Natural killer cell (primary cell): ENCODE measurements at regions not wholly inside any gene's neighbourhood (a gene's known extent, or its start where the extent isn't known, plus 50 kb on each side); places are given as distances from the start of the nearest gene placed in this dataset.

Source experiments
- ATAC-seq, 3 donors: fragments of 150-1000 bp in 2 of 3; fragments of 200-7000 bp in 1 of 3; cut with Tn5 transposase; 1 replicate in 1 of 3; 2 replicates in 2 of 3; pipeline ENCODE4 v1.10.0; 2021; ENCODE audit warnings: mild to moderate bottlenecking in 2 of 3, moderate library complexity in 2 of 3
- DNase-seq, 2 donors: peaks; one replicate each; pipeline versions ENCODE4 v3.0.0 to v3.0.0-alpha.2; 2013 to 2021; ENCODE audit warnings: mixed read lengths in 1 of 2
- H3K27ac ChIP-seq: one replicate; pipeline ENCODE4 v1.5.1; 2013; ENCODE audit warnings: mild to moderate bottlenecking, low read length
- H3K27me3 ChIP-seq: one replicate; pipeline ENCODE4 v1.6.1; 2013; ENCODE audit warnings: low read length; ENCODE audit not compliant: control insufficient read depth, insufficient read depth
- H3K36me3 ChIP-seq: one replicate; pipeline ENCODE4 v1.6.1; 2013; ENCODE audit warnings: low read length; ENCODE audit not compliant: control insufficient read depth, insufficient read depth
- H3K4me1 ChIP-seq: one replicate; pipeline ENCODE4 v1.6.1; 2013; ENCODE audit warnings: low read length; ENCODE audit not compliant: control insufficient read depth, insufficient read depth
- H3K4me3 ChIP-seq: one replicate; pipeline ENCODE4 v1.5.1; 2013; ENCODE audit warnings: low read length
- H3K9me3 ChIP-seq: one replicate; pipeline ENCODE4 v1.6.1; 2013; ENCODE audit warnings: low read length; ENCODE audit not compliant: control insufficient read depth, insufficient read depth
- H3K27ac Mint-ChIP-seq, 2 donors: one replicate each; pipeline ENCODE4 v1.8.0; 2022; ENCODE audit warnings: mild to moderate bottlenecking in 2 of 2, mixed read lengths in 2 of 2, moderate library complexity in 1 of 2
- H3K27me3 Mint-ChIP-seq, 2 donors: one replicate each; pipeline ENCODE4 v1.8.0; 2022; ENCODE audit warnings: low read depth in 2 of 2, mixed read lengths in 2 of 2
- H3K36me3 Mint-ChIP-seq: one replicate; pipeline ENCODE4 v1.8.0; 2022; ENCODE audit warnings: mixed read lengths
- H3K4me1 Mint-ChIP-seq, 2 donors: one replicate each; pipeline ENCODE4 v1.8.0; 2022; ENCODE audit warnings: mixed read lengths in 2 of 2
- H3K4me3 Mint-ChIP-seq: one replicate; pipeline ENCODE4 v1.8.0; 2022; ENCODE audit warnings: mild to moderate bottlenecking, moderate library complexity, mixed read lengths
- H3K9me3 Mint-ChIP-seq, 2 donors: one replicate each; pipeline ENCODE4 v1.8.0; 2022; ENCODE audit warnings: mixed read lengths in 2 of 2
- WGBS: methylation state at CpG from one replicate; pipeline ENCODE4 v1.1.7; 2013; ENCODE audit warnings: missing lambda C conversion rate; ENCODE audit not compliant: insufficient coverage; 5-methylcytosine and 5-hydroxymethylcytosine counted together
- intact Hi-C: fragments of 100-400 bp; cut with micrococcal nuclease; formaldehyde crosslinking; loops from one replicate; pipeline ENCODE4 v1.14.2; 2022
- TF ChIP-seq, protein P1 (sequence below): fragments of 200-600 bp; IDR thresholded peaks from one replicate; pipeline ENCODE4 v1.8.0; 2022; ENCODE audit warnings: antibody characterized with exemption

DNA sequence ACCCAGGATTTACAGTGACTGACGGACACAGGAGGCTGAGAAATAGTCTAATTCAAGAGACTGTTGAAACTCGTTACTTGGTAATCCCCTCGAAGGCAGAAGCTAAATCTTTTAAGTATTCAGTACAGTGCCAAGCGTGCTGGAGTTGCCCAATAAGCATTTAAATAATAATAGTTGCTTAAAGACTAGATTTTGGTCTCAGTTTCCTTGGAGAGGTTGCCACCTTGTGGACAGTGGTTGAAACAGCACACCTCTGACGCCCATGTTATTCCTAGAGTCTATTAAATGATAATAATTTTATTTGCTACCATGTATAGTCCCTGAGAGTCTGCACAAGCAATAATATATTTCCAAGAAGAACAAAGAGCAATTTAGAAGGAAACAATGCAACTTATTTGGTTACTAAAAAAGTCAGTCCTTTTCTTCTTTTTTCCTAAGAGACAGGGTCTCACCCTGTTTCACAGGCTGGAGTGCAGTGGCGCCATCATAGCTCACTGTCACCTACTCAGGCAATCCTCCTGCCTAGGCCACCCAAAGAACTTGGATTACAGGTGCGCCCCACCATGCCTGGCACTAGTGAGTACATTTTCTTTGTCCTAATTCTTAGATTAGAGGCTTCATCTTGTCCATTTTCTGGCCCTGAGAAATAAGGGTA is 138.0 kb upstream of the NUDT7 start:
- no peaks in the 10 kb centered on the region for H3K36me3 ChIP-seq
- peaks cover 8% of the 10 kb centered on the region in 2 donors for H3K4me1 Mint-ChIP-seq
- TF ChIP-seq, protein P1, sequence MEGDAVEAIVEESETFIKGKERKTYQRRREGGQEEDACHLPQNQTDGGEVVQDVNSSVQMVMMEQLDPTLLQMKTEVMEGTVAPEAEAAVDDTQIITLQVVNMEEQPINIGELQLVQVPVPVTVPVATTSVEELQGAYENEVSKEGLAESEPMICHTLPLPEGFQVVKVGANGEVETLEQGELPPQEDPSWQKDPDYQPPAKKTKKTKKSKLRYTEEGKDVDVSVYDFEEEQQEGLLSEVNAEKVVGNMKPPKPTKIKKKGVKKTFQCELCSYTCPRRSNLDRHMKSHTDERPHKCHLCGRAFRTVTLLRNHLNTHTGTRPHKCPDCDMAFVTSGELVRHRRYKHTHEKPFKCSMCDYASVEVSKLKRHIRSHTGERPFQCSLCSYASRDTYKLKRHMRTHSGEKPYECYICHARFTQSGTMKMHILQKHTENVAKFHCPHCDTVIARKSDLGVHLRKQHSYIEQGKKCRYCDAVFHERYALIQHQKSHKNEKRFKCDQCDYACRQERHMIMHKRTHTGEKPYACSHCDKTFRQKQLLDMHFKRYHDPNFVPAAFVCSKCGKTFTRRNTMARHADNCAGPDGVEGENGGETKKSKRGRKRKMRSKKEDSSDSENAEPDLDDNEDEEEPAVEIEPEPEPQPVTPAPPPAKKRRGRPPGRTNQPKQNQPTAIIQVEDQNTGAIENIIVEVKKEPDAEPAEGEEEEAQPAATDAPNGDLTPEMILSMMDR = peak; percentile 84
- no peak overlapping the region for H3K4me3 Mint-ChIP-seq
- no peak overlapping the region for H3K27ac Mint-ChIP-seq
- no peak overlapping the region for H3K4me3 ChIP-seq
- peaks cover 3% of the 10 kb centered on the region for H3K4me1 ChIP-seq
- 53% methylated on average over 6 of the region's 7 CpGs for WGBS
- H3K27me3 ChIP-seq = peaks cover 4% of the 10 kb centered on the region
- no peaks in the 10 kb centered on the region for H3K36me3 Mint-ChIP-seq
- ATAC-seq (peak; percentile 68 to 76 (median 69)), DNase-seq (peak in 1 of 2 donors; percentile 69)
- H3K9me3 Mint-ChIP-seq = no peaks in the 10 kb centered on the region
- H3K27ac ChIP-seq = no peak overlapping the region
- peaks cover 8 to 17% of the 10 kb centered on the region in 2 donors for H3K27me3 Mint-ChIP-seq
- no peaks in the 10 kb centered on the region for H3K9me3 ChIP-seq
- intact Hi-C loops = loop anchor here (1.0 to 5.0 kb wide), 2 partner anchors 212 to 348 kb away; no protein-coding TSS in a partner anchor

DNA sequence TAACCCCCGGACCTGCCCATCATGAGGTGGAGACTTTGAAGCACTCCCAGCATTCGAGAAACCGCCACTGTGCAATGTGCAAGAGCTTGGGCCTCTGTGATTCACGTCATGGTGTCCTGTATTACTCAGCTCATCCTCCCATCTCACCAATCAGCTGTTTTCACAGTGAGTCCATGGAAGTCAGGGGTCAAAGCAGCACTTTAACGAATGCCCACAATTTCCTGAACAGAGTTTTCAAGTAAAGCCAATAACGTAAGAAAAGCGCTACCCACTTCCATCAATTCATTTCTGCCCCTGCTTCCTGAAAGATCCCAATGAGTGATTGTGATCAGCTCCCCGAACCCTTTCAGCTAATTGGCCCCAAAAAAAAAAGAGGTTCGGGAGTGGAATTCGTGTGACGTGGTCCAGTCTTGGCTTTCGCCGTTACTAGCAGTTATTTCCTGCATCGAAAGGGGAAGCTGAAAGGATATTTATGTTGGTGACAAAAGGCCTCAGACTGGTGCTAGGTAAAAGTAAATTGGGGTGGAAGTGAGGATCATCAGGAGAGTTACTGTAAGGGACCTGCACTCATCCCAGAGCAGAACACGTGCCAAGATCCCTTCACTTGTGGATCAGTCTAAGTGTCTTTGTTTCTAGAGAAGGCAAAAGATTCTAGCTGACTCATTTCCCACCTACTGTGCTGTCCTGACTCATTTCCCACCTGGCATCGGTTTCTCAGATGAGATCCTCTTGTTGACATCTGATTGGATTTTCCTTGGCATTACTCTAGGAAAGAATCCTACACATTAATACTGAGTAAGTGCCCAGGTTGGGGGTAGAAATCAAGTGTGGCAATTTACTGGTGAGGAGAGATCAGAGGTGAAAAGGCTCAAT is 136.7 kb upstream of the NUDT7 start:
- intact Hi-C loops = no loop called here
- no peak overlapping the region for H3K27ac Mint-ChIP-seq

DNA sequence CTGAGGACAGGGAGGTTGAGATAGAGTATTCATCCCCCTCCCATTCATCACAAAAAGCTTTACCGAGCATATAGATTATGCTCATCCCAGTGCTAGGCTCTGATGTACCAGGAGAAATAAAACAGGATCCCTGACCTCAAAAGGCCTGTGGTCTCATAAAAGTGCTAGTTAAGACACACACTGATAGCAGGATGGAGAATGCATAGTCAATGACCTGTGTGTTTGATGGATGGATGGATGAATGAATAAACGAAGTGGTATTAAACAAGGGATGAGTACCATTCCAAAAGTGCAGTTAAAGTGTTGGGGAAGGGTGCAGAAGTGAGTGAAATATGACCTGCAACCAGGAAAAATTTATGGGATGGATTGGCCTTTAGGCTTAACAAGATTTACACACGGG is 133.9 kb upstream of the NUDT7 start:
- H3K27ac Mint-ChIP-seq = no peak overlapping the region
- DNase-seq (no peak), ATAC-seq (no peak)
- no peaks in the 10 kb centered on the region for H3K36me3 Mint-ChIP-seq
- no peak overlapping the region for H3K4me3 ChIP-seq
- H3K9me3 ChIP-seq = no peaks in the 10 kb centered on the region
- H3K27me3 Mint-ChIP-seq = peaks cover 6 to 22% of the 10 kb centered on the region in 2 donors
- H3K27ac ChIP-seq = no peak overlapping the region
- H3K9me3 Mint-ChIP-seq = no peaks in the 10 kb centered on the region
- H3K36me3 ChIP-seq = no peaks in the 10 kb centered on the region
- H3K4me3 Mint-ChIP-seq = no peak overlapping the region
- TF ChIP-seq, protein P1 = no peak
- intact Hi-C loops = no loop called here
- H3K4me1 Mint-ChIP-seq = no peaks in the 10 kb centered on the region
- no peaks in the 10 kb centered on the region for H3K4me1 ChIP-seq
- H3K27me3 ChIP-seq = peaks cover 4% of the 10 kb centered on the region
- 78% methylated on average over 3 of the region's 3 CpGs for WGBS

More for the DNA sequence above, 136.7 kb upstream of the NUDT7 start:
- H3K27me3 ChIP-seq = peaks cover 4% of the 10 kb centered on the region
- H3K9me3 ChIP-seq = no peaks in the 10 kb centered on the region
- WGBS = 29% methylated on average over 15 of the region's 16 CpGs
- no peak for DNase-seq
- no peak overlapping the region for H3K4me3 ChIP-seq
- Mint-ChIP-seq H3K27me3 (peaks cover 8 to 17% of the 10 kb centered on the region in 2 donors), H3K4me3 (no peak overlapping the region), H3K36me3 (no peaks in the 10 kb centered on the region), H3K9me3 (no peaks in the 10 kb centered on the region), H3K4me1 (no peaks in the 10 kb centered on the region)
- H3K4me1 ChIP-seq = no peaks in the 10 kb centered on the region
- TF ChIP-seq, protein P1 = no peak
- ATAC-seq = no peak
- H3K27ac ChIP-seq = no peak overlapping the region
- no peaks in the 10 kb centered on the region for H3K36me3 ChIP-seq
